ENCODE measurements at regions not wholly inside any gene's neighbourhood (a gene's known extent, or its start where the extent isn't known, plus 50 kb on each side); places are given as distances from the start of the nearest gene placed in this dataset.

DNA sequence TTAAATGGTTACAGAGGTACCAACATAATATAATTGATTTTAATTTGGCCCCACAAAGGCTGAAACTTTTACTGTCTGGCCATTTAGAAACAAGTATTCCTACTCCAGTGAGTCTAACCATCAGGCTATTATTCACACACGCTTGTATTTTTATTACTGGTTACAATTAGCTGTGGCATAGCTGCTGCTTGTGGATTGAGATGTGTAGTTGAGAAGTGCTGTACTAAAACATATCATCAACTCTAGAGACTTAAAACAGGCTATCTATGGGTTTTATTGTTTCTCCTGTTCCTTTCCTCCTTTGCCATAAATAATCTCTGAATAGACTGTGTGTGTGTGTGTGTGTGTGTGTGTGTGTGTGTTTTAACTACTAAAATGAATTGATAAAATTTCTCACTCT lies 530.2 kb downstream of the CCDC85A start:
- DNase-seq, result no peak

DNA sequence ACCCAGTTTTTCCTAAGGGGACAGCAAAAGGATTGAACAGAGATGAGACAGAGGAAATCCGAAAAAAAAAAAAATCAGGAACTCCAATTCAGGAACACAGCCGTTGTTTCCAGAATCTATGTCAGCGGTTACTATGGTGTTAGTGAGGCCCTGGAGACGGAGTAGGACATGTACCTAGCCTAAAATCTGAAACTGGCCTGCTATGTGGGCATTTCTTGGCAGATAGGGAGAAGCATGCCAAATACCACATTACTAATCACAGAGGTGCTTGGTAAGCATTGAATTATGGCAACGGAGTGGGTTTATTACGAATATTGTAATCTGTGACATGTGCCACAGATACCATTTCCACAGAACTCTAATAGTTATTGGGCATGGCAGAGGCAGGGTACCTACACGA lies 530.6 kb downstream of the CCDC85A start:
- DNase-seq, result no peak

DNA sequence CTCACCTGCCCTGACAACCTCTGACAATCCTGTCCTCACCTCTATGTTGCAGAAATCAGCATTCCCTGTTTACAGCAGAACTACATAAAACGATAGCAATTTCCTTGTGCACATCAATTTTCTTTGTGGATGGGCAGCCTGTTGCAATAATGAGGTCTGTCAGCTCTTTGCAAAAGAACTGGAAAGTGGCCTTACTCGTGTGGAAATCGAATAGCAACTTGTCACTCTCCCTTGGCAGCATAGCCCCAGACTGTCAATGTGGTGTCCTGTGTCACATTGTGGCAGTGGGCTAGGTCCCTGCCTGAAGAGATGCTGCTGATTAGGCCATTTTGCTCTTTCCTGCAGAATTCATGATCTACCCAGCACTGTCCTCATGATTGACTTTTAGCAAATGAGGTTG lies 531.9 kb downstream of the CCDC85A start:
- DNase-seq, result peak; percentile 52

DNA sequence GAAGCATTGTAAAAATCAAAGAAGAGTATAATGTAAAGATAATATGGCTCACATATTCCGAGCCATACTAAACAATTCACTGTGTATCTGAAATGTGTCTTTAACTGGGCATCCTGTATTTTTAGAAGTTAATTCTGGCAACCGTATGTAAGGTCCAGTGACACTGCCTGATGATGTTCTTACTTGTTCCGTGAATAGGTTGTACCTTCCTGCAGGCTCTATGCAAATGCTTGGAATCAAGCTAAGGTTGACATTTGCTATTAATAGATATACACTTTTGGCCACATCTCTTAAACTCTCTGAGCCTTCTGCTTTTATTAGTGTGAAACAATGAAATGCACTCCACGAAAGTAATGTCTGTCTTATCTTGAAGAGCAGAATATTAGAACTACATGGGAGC lies 534.6 kb downstream of the CCDC85A start:
- DNase-seq, result no peak

DNA sequence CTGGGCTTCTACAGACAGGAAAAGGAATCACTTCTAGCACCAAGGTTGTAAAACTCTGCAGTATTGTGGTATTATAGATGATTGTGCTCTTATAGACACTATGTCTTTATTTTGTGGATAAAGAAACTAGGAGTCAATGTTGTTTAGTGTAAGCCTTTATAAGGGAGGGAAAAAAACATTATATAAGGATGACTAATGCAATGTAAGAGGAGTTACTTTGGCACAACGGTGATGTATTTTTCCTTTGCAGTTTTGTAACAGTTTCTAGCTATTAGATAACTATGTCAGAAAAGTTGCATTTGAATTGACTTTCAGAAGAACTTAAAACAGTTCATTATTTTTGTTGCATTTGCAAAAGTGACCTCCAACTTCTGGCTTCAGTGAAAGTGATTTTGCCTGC lies 545.4 kb downstream of the CCDC85A start:
- DNase-seq, result no peak

DNA sequence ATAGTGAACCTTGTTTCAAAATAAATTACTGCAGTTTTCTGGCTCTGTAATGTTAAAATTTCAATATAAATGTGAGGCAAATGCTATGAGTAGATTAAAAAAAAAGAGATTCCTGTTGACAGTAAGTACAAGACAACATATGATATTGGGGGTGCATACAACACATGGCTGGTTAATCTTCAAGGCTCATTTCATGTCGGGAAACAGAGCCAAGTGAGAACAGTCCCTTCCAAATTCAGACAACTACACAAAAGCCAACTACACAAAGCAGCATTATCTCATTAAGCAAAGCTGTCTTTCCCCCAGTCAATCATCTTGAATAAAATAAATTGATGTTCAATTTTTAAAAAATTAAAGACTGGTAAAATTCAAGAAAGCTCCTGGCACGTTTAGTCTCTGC lies 549.2 kb downstream of the CCDC85A start:
- DNase-seq, result peak; percentile 22

DNA sequence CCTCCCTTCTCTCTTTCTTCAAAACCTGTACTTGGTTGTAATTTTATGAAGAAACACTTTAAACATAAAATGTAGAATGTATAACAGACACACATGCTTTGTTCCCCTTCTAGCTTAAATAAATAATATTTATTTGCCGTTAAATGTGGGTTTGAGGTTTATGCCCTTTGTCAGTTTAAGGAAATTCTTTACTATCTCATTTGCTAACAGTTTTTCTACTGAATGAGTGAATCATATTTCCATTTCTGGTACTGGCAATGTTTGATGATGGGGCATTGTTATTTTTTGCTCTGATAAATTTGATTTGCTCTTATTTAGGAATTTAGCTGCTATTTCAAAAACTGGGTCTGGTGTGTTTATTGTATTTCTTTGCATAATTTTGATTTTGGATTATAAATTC lies 555.6 kb downstream of the CCDC85A start:
- DNase-seq, result no peak

DNA sequence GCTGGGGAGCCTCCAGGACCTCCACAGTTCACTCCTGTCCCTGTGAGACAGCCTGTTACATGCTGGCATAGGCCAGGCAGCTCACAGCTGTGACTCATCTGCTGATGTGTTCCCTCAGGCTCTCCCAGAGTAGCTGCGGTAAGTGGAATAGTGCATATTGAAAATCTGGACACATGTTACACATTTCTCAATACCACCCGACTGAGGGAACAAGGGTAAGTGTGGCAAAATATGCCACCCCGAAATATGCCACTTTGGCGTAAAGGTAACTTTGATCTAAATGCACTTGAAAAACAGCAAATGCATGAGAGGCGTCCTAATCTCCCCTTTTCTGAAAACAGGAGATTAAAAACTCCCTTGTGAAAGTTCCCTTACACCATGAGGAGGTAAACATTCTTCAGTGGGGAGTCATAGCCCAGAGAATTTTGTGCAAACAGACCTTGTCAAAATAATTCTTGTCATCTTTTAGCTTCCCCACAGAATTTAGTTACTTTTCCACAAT lies 557.9 kb downstream of the CCDC85A start:
- DNase-seq, result peak; percentile 49

DNA sequence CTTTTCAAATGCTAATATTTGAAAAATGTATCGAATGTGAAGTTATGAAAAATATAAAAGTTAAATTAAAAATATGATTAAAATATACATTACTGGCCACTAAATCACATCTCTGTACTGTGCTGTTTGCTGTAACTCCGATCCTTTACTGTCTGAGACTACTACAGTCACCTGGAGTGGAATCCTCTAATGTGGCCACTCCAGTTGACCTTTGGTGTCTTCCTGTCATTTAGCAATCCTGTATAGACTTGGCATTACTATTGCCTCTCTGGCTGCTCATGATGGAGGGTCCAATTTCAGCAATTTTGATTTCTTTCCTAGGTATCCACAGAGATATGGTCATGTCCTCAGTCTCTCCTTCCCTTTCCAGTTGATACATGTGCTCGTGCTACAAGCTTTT lies 560.0 kb downstream of the CCDC85A start:
- DNase-seq, result no peak

DNA sequence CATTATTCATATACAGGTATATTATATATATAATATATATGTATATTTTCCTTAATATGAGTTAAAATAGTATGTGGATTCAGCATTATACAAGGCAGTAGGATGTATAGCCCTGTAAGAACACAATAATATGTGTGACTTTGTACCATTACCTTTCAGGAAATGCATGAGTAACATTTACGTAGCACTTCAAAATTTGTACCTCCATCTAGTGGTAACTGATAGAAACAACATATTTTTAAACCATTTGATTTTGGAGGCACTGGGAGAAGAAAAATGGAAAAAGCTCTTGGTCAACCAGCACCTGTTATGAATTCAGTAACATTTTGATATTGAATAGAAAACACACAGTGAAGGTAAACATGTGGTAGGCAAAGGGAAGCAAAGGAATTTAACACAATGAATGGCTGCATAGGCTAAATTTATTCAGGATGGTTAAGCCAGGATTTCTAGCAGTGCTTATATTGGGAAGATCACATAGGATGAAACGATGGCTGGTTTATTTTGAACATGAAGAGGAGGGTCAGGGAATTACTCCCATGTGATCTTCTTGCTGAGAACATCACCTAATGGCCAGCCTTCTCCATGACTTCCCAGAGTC lies 565.5 kb downstream of the CCDC85A start:
- DNase-seq, result peak; percentile 55

DNA sequence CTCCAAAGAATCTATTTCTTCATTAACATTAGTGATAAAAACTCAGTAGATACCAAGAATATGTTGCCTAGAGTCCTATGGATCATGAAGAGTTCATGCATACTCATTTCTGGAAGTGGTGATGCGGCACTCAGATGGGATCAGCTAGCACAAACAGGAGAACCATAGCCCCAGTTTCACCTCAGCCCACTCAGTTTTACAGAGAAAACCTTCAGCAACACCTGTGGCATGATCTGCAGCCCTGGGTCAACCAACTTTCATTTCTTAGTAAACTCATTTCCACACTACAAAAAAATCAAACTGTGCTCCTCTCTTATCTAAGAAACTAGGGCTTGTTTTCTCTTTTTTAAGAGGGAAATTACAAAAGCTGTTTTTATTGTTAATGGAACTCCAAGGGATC lies 569.4 kb downstream of the CCDC85A start:
- DNase-seq, result no peak

DNA sequence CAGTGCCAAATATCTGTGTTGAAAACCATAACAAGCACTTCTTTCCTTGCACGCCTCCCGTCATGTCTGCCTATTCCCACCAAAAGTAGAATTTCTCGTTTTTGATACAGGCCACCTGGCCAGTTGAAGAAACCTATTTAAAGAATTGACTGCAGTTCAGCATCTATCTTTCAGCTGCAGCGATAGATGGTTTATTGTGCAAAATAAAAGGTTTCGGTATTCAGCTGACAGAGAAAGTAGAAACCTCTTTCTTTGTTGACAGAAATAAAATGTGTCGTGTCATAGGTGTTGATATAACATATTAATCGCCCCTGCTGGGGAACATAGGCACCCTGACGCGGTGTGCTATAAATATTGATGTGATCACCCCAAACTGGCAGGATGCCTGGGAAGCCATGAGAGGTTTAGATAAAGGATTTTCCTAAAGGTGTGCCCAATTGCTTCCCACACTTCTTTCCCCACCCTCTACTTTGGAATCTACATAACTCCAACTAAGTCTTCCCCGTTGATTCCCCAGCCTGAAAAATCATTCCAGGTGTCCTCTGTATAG lies 570.4 kb downstream of the CCDC85A start:
- DNase-seq, result no peak

DNA sequence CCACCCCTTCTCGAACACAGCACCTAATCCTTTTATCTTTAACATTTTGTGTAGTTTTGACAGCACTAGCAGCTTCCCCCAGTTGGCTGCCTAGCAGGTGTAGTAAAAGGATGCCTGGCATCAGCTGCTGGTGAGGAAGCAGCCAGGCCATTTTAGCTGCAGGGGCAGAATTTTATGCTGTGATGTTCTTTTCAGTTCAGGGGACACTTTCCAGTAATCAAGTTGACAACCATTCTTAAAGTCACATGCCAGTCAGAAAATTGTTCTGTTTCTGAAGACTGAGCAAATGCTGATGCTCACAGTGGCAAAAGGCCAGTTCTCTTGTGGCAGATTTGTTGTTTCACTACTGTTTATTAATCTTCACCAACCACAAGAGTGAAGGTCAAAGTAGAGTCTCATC lies 570.8 kb downstream of the CCDC85A start:
- peak; percentile 57 for DNase-seq

DNA sequence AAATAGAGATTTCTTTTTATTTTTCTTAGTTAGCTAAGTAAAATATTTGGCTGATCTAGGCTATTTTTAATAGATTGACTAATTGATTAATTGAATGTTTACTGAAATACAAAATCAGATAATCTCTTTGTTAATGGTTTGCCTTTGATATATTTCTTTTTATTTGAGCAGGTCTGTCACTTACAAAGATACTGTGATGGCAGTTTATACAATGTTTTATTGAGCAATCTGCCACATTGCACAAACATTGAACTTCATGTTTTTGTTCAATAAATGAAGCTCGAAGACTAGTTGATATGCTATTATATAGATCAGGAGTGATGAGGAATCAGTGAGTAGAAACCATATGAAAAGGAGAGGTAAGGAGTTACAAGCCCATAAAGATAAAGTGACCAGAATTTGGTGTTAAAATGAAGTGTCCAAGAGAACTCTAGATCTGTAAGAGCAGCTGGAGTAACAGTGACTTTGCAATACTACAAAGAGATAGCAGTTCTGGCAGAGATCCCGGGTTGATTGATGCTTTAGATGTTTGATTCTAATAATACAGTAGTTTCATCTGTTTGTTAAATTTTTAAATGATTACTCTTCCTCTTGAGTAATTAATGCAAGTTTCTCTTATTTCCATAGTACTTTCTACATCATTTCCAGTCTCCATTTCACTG lies 574.2 kb downstream of the CCDC85A start:
- no peak for DNase-seq

DNA sequence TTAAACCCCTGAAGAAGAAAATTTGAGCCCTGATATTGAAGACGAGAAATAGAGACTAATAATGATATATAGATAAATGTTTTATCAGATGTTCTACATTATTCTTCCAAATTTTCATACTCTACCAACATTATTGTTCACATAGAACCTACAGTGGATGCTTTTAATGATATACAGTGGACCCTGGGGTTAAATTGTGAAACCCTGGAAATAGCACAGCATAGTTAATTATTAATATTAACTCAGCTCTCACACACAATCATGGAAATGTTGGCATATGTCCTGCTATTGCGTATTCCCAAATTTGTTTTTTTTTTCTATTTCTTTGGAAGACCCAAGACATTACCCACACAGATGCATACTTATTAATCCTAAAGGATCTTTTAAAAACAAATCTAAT lies 579.9 kb downstream of the CCDC85A start:
- DNase-seq, result no peak

DNA sequence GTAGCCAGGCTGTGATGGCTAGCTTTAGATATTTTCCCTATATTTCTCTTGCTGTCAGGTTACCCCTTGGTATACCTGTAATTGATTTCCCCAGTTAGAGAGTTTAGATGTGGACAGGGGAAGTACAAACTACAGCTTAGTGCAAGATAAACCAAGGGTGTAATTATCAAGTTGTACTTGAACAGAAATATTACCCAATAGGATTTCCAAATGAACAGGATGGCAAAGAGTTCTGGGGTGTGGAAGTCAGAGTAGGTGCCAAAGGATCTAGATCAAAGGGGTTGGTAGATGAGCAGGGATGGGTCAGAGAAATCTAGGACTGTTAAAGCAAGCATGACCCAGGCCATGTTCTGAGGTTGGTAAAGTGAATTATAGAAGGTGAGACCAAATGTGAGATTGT lies 585.2 kb downstream of the CCDC85A start:
- no peak for DNase-seq

DNA sequence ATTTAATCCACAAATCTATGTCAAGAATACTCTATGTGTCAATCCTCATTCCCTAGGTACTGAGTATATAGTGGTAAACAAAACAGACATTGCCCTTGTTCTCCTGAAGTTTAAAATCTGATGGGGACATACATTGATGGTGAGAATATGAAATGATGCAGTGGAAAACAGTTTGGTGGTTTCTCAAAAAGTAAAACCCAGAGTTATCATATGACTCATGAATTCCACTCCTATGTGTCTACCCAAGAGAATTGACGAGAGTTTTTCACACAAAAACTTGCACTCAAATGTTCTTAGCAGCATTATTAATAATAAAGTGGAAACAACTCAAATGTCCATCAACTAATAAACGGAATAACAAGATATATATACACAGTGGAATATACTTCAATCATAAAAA lies 586.7 kb downstream of the CCDC85A start:
- DNase-seq, result no peak

DNA sequence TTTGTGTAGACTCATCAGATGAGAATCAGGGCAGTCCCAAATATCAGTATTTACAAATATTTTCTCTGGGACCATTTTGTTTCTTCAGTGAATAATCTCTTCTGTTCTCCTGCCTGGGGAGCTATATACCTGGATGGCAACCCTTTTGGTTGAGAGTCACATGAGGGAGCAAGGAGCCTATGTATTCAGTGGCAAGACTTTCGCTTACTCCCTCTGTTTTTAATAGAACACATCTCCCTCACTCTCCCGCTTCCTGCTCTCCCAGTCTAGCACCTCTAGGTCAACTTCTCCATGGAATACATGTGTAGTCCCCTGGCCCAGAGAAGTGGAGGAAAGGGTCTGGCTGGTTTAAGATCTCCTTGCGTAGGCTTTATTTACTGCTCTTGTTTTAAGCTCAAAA lies 600.3 kb downstream of the CCDC85A start:
- no peak for DNase-seq

DNA sequence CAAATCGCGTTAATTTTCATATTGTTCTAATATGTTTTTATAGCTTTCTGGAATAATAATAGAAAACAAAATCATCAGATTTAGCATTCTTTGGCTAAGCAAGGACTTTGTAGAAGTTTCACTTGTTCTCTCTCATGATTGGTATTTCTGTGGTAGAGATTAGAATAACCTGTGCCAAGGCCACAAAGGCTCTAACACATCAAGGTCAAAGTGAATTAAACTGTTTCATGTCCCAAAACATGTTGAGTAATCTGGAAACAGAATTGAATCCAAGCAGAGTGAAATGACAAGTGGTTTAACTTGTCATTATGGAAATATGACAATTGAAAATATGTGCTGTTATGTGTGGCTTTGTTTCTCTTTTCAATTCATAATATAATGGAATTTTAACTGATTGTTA lies 617.4 kb downstream of the CCDC85A start:
- no peak for DNase-seq

DNA sequence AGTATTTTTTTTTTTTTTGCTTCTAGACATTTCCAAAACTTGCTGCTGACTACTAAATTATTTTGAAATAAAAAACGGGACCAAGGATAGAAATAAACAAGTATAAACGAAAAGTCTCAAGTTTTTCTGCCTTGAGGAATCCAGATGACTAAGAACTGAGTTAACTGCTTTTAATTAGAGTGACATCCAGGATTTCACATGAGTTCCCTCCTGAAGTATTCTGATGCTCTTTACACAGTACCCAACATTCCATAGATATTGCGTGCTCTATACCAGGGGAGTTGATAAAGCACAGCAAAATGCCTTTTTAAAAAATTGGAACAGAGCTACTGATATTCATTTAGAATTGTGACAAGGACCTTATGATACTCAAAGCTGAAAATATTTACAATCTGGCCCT lies 618.0 kb downstream of the CCDC85A start:
- DNase-seq, result no peak

DNA sequence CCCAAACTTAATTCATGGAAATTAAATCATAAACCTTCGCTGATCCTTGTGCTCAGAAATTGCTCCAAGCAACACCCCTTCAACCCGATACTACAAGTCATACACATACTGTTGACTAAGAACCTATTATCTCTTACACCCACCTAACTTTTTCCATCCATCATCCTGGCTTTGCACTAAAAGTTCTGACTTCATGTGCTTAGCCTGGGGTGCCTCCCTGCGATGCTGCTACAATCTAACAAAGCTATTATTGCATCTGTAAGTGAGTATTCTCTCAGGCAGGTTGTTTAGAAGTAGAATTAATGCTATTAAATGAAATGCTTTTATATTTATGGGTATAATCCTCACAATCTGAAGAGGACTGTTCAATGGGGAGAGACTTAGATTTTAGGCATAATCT lies 619.8 kb downstream of the CCDC85A start:
- no peak for DNase-seq

DNA sequence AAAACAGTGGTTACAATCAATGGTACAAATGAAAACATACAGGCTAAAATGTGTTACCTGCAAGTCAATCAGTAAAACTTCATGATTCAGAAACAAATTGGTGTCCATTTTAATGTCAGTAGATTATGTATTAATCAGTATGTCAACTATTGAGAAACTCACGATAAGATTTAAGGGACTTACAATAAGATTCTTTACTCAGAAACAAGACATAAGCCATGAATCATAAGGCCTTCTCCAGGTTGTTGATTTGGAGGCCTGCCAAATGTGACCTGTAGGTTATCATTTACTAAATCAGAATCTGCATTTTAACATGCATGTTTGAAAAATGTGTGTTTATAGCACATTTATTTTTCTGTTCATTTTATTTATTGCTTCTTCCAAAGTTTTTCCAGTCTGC lies 623.1 kb downstream of the CCDC85A start:
- no peak for DNase-seq

DNA sequence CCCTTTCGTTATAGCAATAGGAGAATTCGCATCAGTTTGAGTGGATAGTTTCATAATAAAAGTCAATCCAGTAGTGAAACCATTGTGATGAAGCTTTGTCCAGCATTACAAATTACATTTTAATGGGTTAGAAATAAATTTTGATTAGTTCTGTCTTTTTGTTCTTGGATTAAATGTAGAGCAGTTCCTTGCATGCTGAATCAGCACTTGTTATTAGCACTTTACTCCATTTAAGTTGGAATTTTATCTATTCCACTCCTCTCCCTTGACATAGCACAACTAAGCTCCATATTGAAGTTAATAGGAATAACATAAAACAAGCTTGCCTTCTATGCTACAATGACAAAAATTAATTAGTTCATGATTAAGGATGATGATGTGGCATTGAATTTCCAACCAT lies 624.1 kb downstream of the CCDC85A start:
- no peak for DNase-seq

DNA sequence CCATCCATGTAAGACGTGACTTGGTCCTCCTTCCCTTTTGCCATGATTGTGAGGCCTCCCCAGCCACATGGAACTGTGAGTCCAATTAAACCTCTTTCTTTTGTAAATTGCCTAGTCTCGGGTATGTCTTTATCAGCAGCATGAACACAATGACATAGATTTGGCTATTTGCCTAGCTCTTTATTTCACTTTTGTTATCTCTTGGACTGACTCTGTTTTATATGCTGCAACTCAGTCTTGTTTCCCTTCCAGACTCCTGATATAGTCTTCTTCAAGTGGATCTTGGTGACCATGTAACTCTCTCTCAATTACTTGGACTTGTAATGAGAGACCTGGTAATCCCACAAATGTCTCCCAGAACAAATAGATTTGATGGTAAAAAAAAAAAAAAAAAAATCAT lies 627.6 kb downstream of the CCDC85A start:
- no peak for DNase-seq

DNA sequence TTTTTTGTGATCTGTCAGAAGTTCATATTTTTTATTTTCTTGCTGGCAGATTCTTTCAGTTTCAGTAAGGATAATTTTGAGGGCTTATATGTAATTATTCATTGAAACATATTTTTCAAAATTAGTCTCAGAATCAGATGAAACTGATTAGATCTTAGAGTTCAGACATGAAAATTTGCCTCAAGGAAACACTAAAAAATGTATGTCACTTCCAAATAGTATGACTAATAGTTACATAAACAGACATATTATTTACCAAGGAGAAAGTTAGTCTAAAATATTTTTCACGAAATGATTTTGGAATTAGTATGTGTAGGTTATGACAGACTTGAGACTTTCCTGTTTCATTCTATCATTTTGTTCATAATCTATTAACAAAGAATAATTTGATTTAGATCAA lies 628.6 kb downstream of the CCDC85A start:
- DNase-seq, result no peak
